H9 (cell line): ENCODE measurements at regions not wholly inside any gene's neighbourhood (a gene's known extent, or its start where the extent isn't known, plus 50 kb on each side); places are given as distances from the start of the nearest gene placed in this dataset.
"Not testable (repeated sequence)": the region's sequence is repeated elsewhere in the genome, so short reads cannot be mapped to it uniquely, and the experiment has no call there.

Experiments
- DNase-seq: peaks from one replicate; pipeline ENCODE4 v3.0.0-alpha.2; 2017
- H2AFZ ChIP-seq: one replicate; pipeline ENCODE4 v1.6.1; 2013; ENCODE audit warnings: mild to moderate bottlenecking, low read length, control low read depth, moderate library complexity
- H2AK5ac ChIP-seq: 2 replicates; pipeline ENCODE4 v1.6.1; 2013; ENCODE audit warnings: low read length, control low read depth, mixed read lengths; ENCODE audit not compliant: insufficient read length
- H2BK120ac ChIP-seq: one replicate; pipeline ENCODE4 v1.6.1; 2013; ENCODE audit warnings: low read depth, mild to moderate bottlenecking, low read length, control low read depth, inconsistent platforms; ENCODE audit not compliant: poor library complexity, severe bottlenecking
- H2BK12ac ChIP-seq: 2 replicates; pipeline ENCODE4 v1.6.1; 2013; ENCODE audit warnings: low read length, control low read depth, mixed read lengths, low read depth; ENCODE audit not compliant: insufficient read length
- H2BK15ac ChIP-seq: 2 replicates; pipeline ENCODE4 v1.6.1; 2013; ENCODE audit warnings: low read depth, low read length, control low read depth
- H2BK20ac ChIP-seq: one replicate; pipeline ENCODE4 v1.6.1; 2013; ENCODE audit warnings: low read depth, mild to moderate bottlenecking, low read length, control low read depth, inconsistent platforms; ENCODE audit not compliant: poor library complexity, severe bottlenecking
- H2BK5ac ChIP-seq: 2 replicates; pipeline ENCODE4 v1.6.1; 2013; ENCODE audit warnings: low read length, control low read depth, mixed read lengths; ENCODE audit not compliant: insufficient read length
- H3K14ac ChIP-seq: 2 replicates; pipeline ENCODE4 v1.6.1; 2013; ENCODE audit warnings: low read length, control low read depth; ENCODE audit not compliant: insufficient read depth
- H3K18ac ChIP-seq: 2 replicates; pipeline ENCODE4 v1.6.1; 2013; ENCODE audit warnings: low read depth, mild to moderate bottlenecking, mixed read lengths, low read length, control low read depth; ENCODE audit not compliant: insufficient read length
- H3K23ac ChIP-seq: 2 replicates; pipeline ENCODE4 v1.6.1; 2013; ENCODE audit warnings: low read length, control low read depth, mixed read lengths, low read depth; ENCODE audit not compliant: insufficient read length
- H3K23me2 ChIP-seq: 2 replicates; pipeline ENCODE4 v1.6.1; 2013; ENCODE audit warnings: low read depth, mild to moderate bottlenecking, mixed read lengths, low read length, control low read depth; ENCODE audit not compliant: insufficient read length, poor library complexity, severe bottlenecking
- H3K27ac ChIP-seq: 2 replicates; pipeline ENCODE4 v1.5.1; 2013; ENCODE audit warnings: low read length, control low read depth, mixed read lengths, low read depth; ENCODE audit not compliant: insufficient read length
- H3K27me3 ChIP-seq: 2 replicates; pipeline ENCODE4 v1.6.1; 2013; ENCODE audit warnings: low read length, control low read depth, inconsistent platforms; ENCODE audit not compliant: insufficient read depth
- H3K4ac ChIP-seq: 2 replicates; pipeline ENCODE4 v1.6.1; 2013; ENCODE audit warnings: low read depth, mild to moderate bottlenecking, control low read depth, inconsistent platforms, low read length, moderate library complexity
- H3K4me1 ChIP-seq: 2 replicates; pipeline ENCODE4 v1.6.1; 2013; ENCODE audit warnings: low read length, control low read depth, inconsistent platforms; ENCODE audit not compliant: insufficient read depth
- H3K4me2 ChIP-seq: 2 replicates; pipeline ENCODE4 v1.6.1; 2013; ENCODE audit warnings: low read length, control low read depth, mixed read lengths; ENCODE audit not compliant: insufficient read length, insufficient read depth
- H3K56ac ChIP-seq: 2 replicates; pipeline ENCODE4 v1.6.1; 2013; ENCODE audit warnings: low read depth, mild to moderate bottlenecking, mixed read lengths, low read length, control low read depth; ENCODE audit not compliant: insufficient read length
- H3K79me1 ChIP-seq: 2 replicates; pipeline ENCODE4 v1.6.1; 2013; ENCODE audit warnings: low read depth, mild to moderate bottlenecking, moderate library complexity, low read length, control low read depth, inconsistent platforms; ENCODE audit not compliant: insufficient read depth, poor library complexity, severe bottlenecking
- H3K79me2 ChIP-seq: 2 replicates; pipeline ENCODE4 v1.6.1; 2013; ENCODE audit warnings: low read length, control low read depth, inconsistent platforms; ENCODE audit not compliant: insufficient read depth
- H3K9ac ChIP-seq: 2 replicates; pipeline ENCODE4 v1.6.1; 2013; ENCODE audit warnings: low read length, control low read depth, mixed read lengths; ENCODE audit not compliant: insufficient read length; ENCODE audit errors: extremely low read depth
- H3K9me3 ChIP-seq: one replicate; pipeline ENCODE4 v1.6.1; 2013; ENCODE audit warnings: low read depth, low read length, inconsistent platforms; ENCODE audit not compliant: control insufficient read depth
- H3T11ph ChIP-seq: one replicate; pipeline ENCODE4 v1.6.1; 2013; ENCODE audit warnings: mild to moderate bottlenecking, low read length, control low read depth, inconsistent platforms
- H4K20me1 ChIP-seq: one replicate; pipeline ENCODE4 v1.6.1; 2013; ENCODE audit not compliant: control insufficient read depth, insufficient read length, insufficient read depth
- H4K5ac ChIP-seq: 2 replicates; pipeline ENCODE4 v1.6.1; 2013; ENCODE audit warnings: low read depth, mild to moderate bottlenecking, mixed read lengths, low read length, control low read depth; ENCODE audit not compliant: insufficient read length
- H4K8ac ChIP-seq: replicated peaks from 2 replicates; pipeline ENCODE4 v1.6.1; 2013; ENCODE audit warnings: low read length, control low read depth, mixed read lengths, low read depth; ENCODE audit not compliant: insufficient read length
- H4K91ac ChIP-seq: 2 replicates; pipeline ENCODE4 v1.6.1; 2013; ENCODE audit warnings: low read depth, mild to moderate bottlenecking, moderate library complexity, mixed read lengths, low read length, control low read depth; ENCODE audit not compliant: insufficient read length
- H3K27ac Mint-ChIP-seq, 3 experiments: 2 replicates in 2 of 3; 3 replicates in 1 of 3; pipeline ENCODE4 v1.8.0; 2020 to 2021; ENCODE audit warnings: mixed read lengths in 3 of 3, mild to moderate bottlenecking in 1 of 3, moderate library complexity in 1 of 3
- H3K27me3 Mint-ChIP-seq: 2 replicates; pipeline ENCODE4 v1.8.0; 2021; ENCODE audit warnings: low read depth, mild to moderate bottlenecking, moderate library complexity, mixed read lengths
- H3K36me3 Mint-ChIP-seq, 3 experiments: 2 replicates in 2 of 3; 3 replicates in 1 of 3; pipeline ENCODE4 v1.8.0; 2020 to 2021; ENCODE audit warnings: low read depth in 3 of 3, mixed read lengths in 3 of 3; ENCODE audit not compliant: insufficient read depth in 1 of 3
- H3K4me1 Mint-ChIP-seq, 2 experiments: 2 replicates each; pipeline ENCODE4 v1.8.0; 2020; ENCODE audit warnings: mixed read lengths in 2 of 2
- H3K4me3 Mint-ChIP-seq, 2 experiments: 2 replicates in 1 of 2; 3 replicates in 1 of 2; pipeline ENCODE4 v1.8.0; 2020 to 2021; ENCODE audit warnings: mild to moderate bottlenecking in 2 of 2, mixed read lengths in 2 of 2, moderate library complexity in 1 of 2
- H3K9me3 Mint-ChIP-seq, 2 experiments: 2 replicates in 1 of 2; 3 replicates in 1 of 2; pipeline ENCODE4 v1.8.0; 2020; ENCODE audit warnings: mild to moderate bottlenecking in 2 of 2, mixed read lengths in 2 of 2, moderate library complexity in 1 of 2
- WGBS: extraction: QIAGEN DNeasy Blood & Tissue Kit; methylation state at CpG from one replicate; pipeline ENCODE4 v1.1.7; 2013; ENCODE audit warnings: missing lambda C conversion rate, low lambda C conversion rate, mixed read lengths; ENCODE audit not compliant: insufficient read length; ENCODE audit errors: extremely low coverage; 5-methylcytosine and 5-hydroxymethylcytosine counted together

GRCh38 chr2:113366821-113367220 is 70.7 kb upstream of the ZNG1B start:
- not testable (repeated sequence) for H4K8ac ChIP-seq, H3K9me3 ChIP-seq, H3K79me1 ChIP-seq, H3K27me3 Mint-ChIP-seq, H2BK5ac ChIP-seq, H3K4me2 ChIP-seq, H3K9me3 Mint-ChIP-seq, H3K4ac ChIP-seq, H3K27ac ChIP-seq, H2BK12ac ChIP-seq, H3K23me2 ChIP-seq, H3K14ac ChIP-seq, H4K91ac ChIP-seq, DNase-seq, H2BK15ac ChIP-seq, H3K4me3 Mint-ChIP-seq, H3K79me2 ChIP-seq, H2AFZ ChIP-seq, H3K4me1 Mint-ChIP-seq, H3K9ac ChIP-seq, H3K36me3 Mint-ChIP-seq, H2AK5ac ChIP-seq, H3T11ph ChIP-seq, H3K56ac ChIP-seq, H3K27me3 ChIP-seq, H2BK120ac ChIP-seq, H3K23ac ChIP-seq, H2BK20ac ChIP-seq, H4K20me1 ChIP-seq, H4K5ac ChIP-seq, H3K18ac ChIP-seq, H3K4me1 ChIP-seq
- no CpG with 5 or more reads among the region's 4 CpGs for WGBS
- H3K27ac Mint-ChIP-seq: peak overlapping the region in 1 of 3 experiments; percentile 92; a peak in 1 of 7 replicates

- not testable (repeated sequence) for H2BK15ac ChIP-seq, H2BK5ac ChIP-seq, H2AFZ ChIP-seq, H4K91ac ChIP-seq, H2AK5ac ChIP-seq, H3K4me1 ChIP-seq, H3K4ac ChIP-seq, H4K20me1 ChIP-seq, H3T11ph ChIP-seq, H3K14ac ChIP-seq, H3K4me1 Mint-ChIP-seq, H4K8ac ChIP-seq, H2BK20ac ChIP-seq, H3K18ac ChIP-seq, H3K23ac ChIP-seq, H2BK120ac ChIP-seq, H4K5ac ChIP-seq, H3K27ac ChIP-seq, H3K4me3 Mint-ChIP-seq, H3K27me3 ChIP-seq, H3K56ac ChIP-seq, H3K9ac ChIP-seq, H3K9me3 Mint-ChIP-seq, H3K79me2 ChIP-seq, H3K36me3 Mint-ChIP-seq, H3K79me1 ChIP-seq, H2BK12ac ChIP-seq, H3K23me2 ChIP-seq, H3K27me3 Mint-ChIP-seq, H3K4me2 ChIP-seq, DNase-seq, H3K9me3 ChIP-seq, H3K27ac Mint-ChIP-seq
- no CpG with 5 or more reads among the region's 2 CpGs for WGBS
These were observed 71.7 kb upstream of the ZNG1B start for GRCh38 chr2:113365791-113366190.

GRCh38 chr2:113365290-113365689 is 72.2 kb upstream of the ZNG1B start:
- not testable (repeated sequence) for H4K5ac ChIP-seq, H3K14ac ChIP-seq, H4K8ac ChIP-seq, H4K91ac ChIP-seq, H3K56ac ChIP-seq, H3K27ac Mint-ChIP-seq, H3K4me1 ChIP-seq, H4K20me1 ChIP-seq, H3K23me2 ChIP-seq, H2BK5ac ChIP-seq, H3K9ac ChIP-seq, H3T11ph ChIP-seq, H3K4me1 Mint-ChIP-seq, H2AK5ac ChIP-seq, H2BK20ac ChIP-seq, H2BK12ac ChIP-seq, H3K9me3 Mint-ChIP-seq, H2BK120ac ChIP-seq, H3K79me1 ChIP-seq, H3K4me2 ChIP-seq, H3K27ac ChIP-seq, H2AFZ ChIP-seq, H3K27me3 Mint-ChIP-seq, H3K27me3 ChIP-seq, H3K23ac ChIP-seq, H3K9me3 ChIP-seq, H3K4me3 Mint-ChIP-seq, H3K36me3 Mint-ChIP-seq, DNase-seq, H3K18ac ChIP-seq, H3K4ac ChIP-seq, H2BK15ac ChIP-seq, H3K79me2 ChIP-seq
